Natural killer cell (primary cell): ENCODE measurements at regions not wholly inside any gene's neighbourhood (a gene's known extent, or its start where the extent isn't known, plus 50 kb on each side); places are given as distances from the start of the nearest gene placed in this dataset.
A peak's percentile ranks its signal among the peaks of the same experiment; 100 is the strongest.

Source experiments
- ATAC-seq, 3 donors: fragments of 150-1000 bp in 2 of 3; fragments of 200-7000 bp in 1 of 3; cut with Tn5 transposase; 1 replicate in 1 of 3; 2 replicates in 2 of 3; pipeline ENCODE4 v1.10.0; 2021; ENCODE audit warnings: mild to moderate bottlenecking in 2 of 3, moderate library complexity in 2 of 3
- DNase-seq, 2 donors: peaks; one replicate each; pipeline versions ENCODE4 v3.0.0 to v3.0.0-alpha.2; 2013 to 2021; ENCODE audit warnings: mixed read lengths in 1 of 2
- H3K27ac ChIP-seq: one replicate; pipeline ENCODE4 v1.5.1; 2013; ENCODE audit warnings: mild to moderate bottlenecking, low read length
- H3K27me3 ChIP-seq: one replicate; pipeline ENCODE4 v1.6.1; 2013; ENCODE audit warnings: low read length; ENCODE audit not compliant: control insufficient read depth, insufficient read depth
- H3K36me3 ChIP-seq: one replicate; pipeline ENCODE4 v1.6.1; 2013; ENCODE audit warnings: low read length; ENCODE audit not compliant: control insufficient read depth, insufficient read depth
- H3K4me1 ChIP-seq: one replicate; pipeline ENCODE4 v1.6.1; 2013; ENCODE audit warnings: low read length; ENCODE audit not compliant: control insufficient read depth, insufficient read depth
- H3K4me3 ChIP-seq: one replicate; pipeline ENCODE4 v1.5.1; 2013; ENCODE audit warnings: low read length
- H3K9me3 ChIP-seq: one replicate; pipeline ENCODE4 v1.6.1; 2013; ENCODE audit warnings: low read length; ENCODE audit not compliant: control insufficient read depth, insufficient read depth
- H3K27ac Mint-ChIP-seq, 2 donors: one replicate each; pipeline ENCODE4 v1.8.0; 2022; ENCODE audit warnings: mild to moderate bottlenecking in 2 of 2, mixed read lengths in 2 of 2, moderate library complexity in 1 of 2
- H3K27me3 Mint-ChIP-seq, 2 donors: one replicate each; pipeline ENCODE4 v1.8.0; 2022; ENCODE audit warnings: low read depth in 2 of 2, mixed read lengths in 2 of 2
- H3K36me3 Mint-ChIP-seq: one replicate; pipeline ENCODE4 v1.8.0; 2022; ENCODE audit warnings: mixed read lengths
- H3K4me1 Mint-ChIP-seq, 2 donors: one replicate each; pipeline ENCODE4 v1.8.0; 2022; ENCODE audit warnings: mixed read lengths in 2 of 2
- H3K4me3 Mint-ChIP-seq: one replicate; pipeline ENCODE4 v1.8.0; 2022; ENCODE audit warnings: mild to moderate bottlenecking, moderate library complexity, mixed read lengths
- H3K9me3 Mint-ChIP-seq, 2 donors: one replicate each; pipeline ENCODE4 v1.8.0; 2022; ENCODE audit warnings: mixed read lengths in 2 of 2
- WGBS: methylation state at CpG from one replicate; pipeline ENCODE4 v1.1.7; 2013; ENCODE audit warnings: missing lambda C conversion rate; ENCODE audit not compliant: insufficient coverage; 5-methylcytosine and 5-hydroxymethylcytosine counted together
- intact Hi-C: fragments of 100-400 bp; cut with micrococcal nuclease; formaldehyde crosslinking; loops from one replicate; pipeline ENCODE4 v1.14.2; 2022
- TF ChIP-seq, protein P1 (sequence below): fragments of 200-600 bp; IDR thresholded peaks from one replicate; pipeline ENCODE4 v1.8.0; 2022; ENCODE audit warnings: antibody characterized with exemption

- 100% methylated on average over 2 of the region's 2 CpGs for WGBS
- Histone ChIP-seq H3K4me1 (no peaks in the 10 kb centered on the region), H3K27me3 (no peaks in the 10 kb centered on the region), H3K27ac (no peak overlapping the region), H3K9me3 (no peaks in the 10 kb centered on the region), H3K36me3 (no peaks in the 10 kb centered on the region), H3K4me3 (no peak overlapping the region)
- no peak overlapping the region for H3K27ac Mint-ChIP-seq
- no peak for ATAC-seq
- intact Hi-C loops: no loop called here
- TF ChIP-seq, protein P1, sequence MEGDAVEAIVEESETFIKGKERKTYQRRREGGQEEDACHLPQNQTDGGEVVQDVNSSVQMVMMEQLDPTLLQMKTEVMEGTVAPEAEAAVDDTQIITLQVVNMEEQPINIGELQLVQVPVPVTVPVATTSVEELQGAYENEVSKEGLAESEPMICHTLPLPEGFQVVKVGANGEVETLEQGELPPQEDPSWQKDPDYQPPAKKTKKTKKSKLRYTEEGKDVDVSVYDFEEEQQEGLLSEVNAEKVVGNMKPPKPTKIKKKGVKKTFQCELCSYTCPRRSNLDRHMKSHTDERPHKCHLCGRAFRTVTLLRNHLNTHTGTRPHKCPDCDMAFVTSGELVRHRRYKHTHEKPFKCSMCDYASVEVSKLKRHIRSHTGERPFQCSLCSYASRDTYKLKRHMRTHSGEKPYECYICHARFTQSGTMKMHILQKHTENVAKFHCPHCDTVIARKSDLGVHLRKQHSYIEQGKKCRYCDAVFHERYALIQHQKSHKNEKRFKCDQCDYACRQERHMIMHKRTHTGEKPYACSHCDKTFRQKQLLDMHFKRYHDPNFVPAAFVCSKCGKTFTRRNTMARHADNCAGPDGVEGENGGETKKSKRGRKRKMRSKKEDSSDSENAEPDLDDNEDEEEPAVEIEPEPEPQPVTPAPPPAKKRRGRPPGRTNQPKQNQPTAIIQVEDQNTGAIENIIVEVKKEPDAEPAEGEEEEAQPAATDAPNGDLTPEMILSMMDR: no peak
- DNase-seq: no peak
- H3K4me1 Mint-ChIP-seq: peaks cover 0 to 6% of the 10 kb centered on the region in 2 donors
- no peak overlapping the region for H3K4me3 Mint-ChIP-seq
- no peaks in the 10 kb centered on the region for H3K9me3 Mint-ChIP-seq
- no peaks in the 10 kb centered on the region for H3K27me3 Mint-ChIP-seq
- no peaks in the 10 kb centered on the region for H3K36me3 Mint-ChIP-seq
These were observed 242.4 kb upstream of the MEF2C start for GRCh38 chr5:89125372-89125771.

- TF ChIP-seq, protein P1: no peak
- ATAC-seq (no peak), DNase-seq (no peak)
- Mint-ChIP-seq H3K27ac (no peak overlapping the region), H3K4me3 (no peak overlapping the region), H3K9me3 (no peaks in the 10 kb centered on the region), H3K36me3 (no peaks in the 10 kb centered on the region), H3K4me1 (peaks cover 0 to 6% of the 10 kb centered on the region in 2 donors), H3K27me3 (no peaks in the 10 kb centered on the region)
- no peak overlapping the region for H3K4me3 ChIP-seq
- no peak overlapping the region for H3K27ac ChIP-seq
- no peaks in the 10 kb centered on the region for H3K9me3 ChIP-seq
- no peaks in the 10 kb centered on the region for H3K4me1 ChIP-seq
- H3K27me3 ChIP-seq: no peaks in the 10 kb centered on the region
- intact Hi-C loops: no loop called here
- H3K36me3 ChIP-seq: no peaks in the 10 kb centered on the region
- WGBS: 67% methylated on average over 1 of the region's 2 CpGs
These were observed 240.6 kb upstream of the MEF2C start for GRCh38 chr5:89123581-89123980.

DNA sequence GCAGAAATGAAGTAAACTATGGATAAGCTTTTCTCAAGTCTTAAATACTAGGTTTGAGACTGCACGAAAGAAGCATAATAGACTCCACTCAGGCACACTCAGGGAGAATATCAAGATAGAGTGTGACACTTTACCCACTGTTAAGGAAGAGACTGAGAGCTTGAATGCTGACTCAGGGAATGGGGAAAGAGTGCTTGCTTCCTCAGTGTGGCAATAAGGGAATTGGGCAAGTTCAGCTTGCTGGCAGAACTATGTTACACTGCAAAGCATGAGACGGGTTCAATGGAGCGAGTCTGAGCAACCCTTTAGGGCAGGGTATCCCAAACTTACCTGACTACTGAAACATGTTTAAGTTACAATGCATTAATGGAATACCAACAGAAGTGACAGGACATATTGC, 237.7 kb upstream of the MEF2C start:
- intact Hi-C loops: no loop called here
- H3K27ac Mint-ChIP-seq: no peak overlapping the region
- no peak overlapping the region for H3K4me3 Mint-ChIP-seq
- no peak for ATAC-seq
- no peaks in the 10 kb centered on the region for H3K36me3 Mint-ChIP-seq
- TF ChIP-seq, protein P1: no peak
- no peaks in the 10 kb centered on the region for H3K9me3 Mint-ChIP-seq
- H3K4me1 Mint-ChIP-seq: peaks cover 0 to 8% of the 10 kb centered on the region in 2 donors
- H3K36me3 ChIP-seq: no peaks in the 10 kb centered on the region
- no peaks in the 10 kb centered on the region for H3K9me3 ChIP-seq
- H3K27me3 ChIP-seq: no peaks in the 10 kb centered on the region
- H3K4me3 ChIP-seq: no peak overlapping the region
- H3K27ac ChIP-seq: no peak overlapping the region
- no peak for DNase-seq
- WGBS: 94% methylated on average over 3 of the region's 3 CpGs
- peaks cover 3% of the 10 kb centered on the region for H3K4me1 ChIP-seq
- H3K27me3 Mint-ChIP-seq: no peaks in the 10 kb centered on the region

DNA sequence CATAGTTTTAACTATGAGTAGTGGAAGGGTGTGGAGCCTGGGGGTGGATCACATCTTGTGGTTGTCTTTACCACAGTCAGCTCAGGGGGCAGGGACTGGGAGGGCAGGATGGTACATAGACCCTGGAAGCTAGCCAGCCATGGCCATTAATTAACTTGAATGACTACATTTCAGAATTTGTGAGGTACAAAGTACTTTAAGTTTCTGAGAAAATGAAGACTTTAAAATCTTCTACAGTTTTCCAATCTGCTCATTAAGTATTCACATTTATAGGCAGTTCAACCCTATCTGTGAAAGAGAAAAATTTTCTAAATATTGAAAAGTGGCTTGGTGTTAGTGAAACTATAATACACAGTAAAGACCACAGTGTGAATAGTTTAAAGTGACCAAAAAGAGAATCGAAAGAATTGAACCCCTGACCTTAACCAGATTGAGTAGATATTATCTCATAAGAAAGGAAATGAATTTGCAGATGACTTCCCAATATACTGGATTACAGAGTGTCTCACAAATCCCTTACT, 234.2 kb upstream of the MEF2C start:
- no peak overlapping the region for H3K4me3 Mint-ChIP-seq
- H3K4me1 Mint-ChIP-seq: peaks cover 0 to 8% of the 10 kb centered on the region in 2 donors
- no peaks in the 10 kb centered on the region for H3K27me3 Mint-ChIP-seq
- H3K27ac Mint-ChIP-seq: no peak overlapping the region
- no peaks in the 10 kb centered on the region for H3K36me3 ChIP-seq
- no peak overlapping the region for H3K4me3 ChIP-seq
- no peaks in the 10 kb centered on the region for H3K9me3 ChIP-seq
- H3K27ac ChIP-seq: no peak overlapping the region
- no peaks in the 10 kb centered on the region for H3K9me3 Mint-ChIP-seq
- no peak for DNase-seq
- TF ChIP-seq, protein P1: no peak
- no peaks in the 10 kb centered on the region for H3K36me3 Mint-ChIP-seq
- WGBS: no CpG with 5 or more reads among the region's 1 CpG
- peak in 1 of 3 donors; percentile 52 for ATAC-seq
- H3K4me1 ChIP-seq: peaks cover 3% of the 10 kb centered on the region
- intact Hi-C loops: no loop called here
- no peaks in the 10 kb centered on the region for H3K27me3 ChIP-seq
